Calu3 (cell line): ENCODE measurements at regions not wholly inside any gene's neighbourhood (a gene's known extent, or its start where the extent isn't known, plus 50 kb on each side); places are given as distances from the start of the nearest gene placed in this dataset.

Source experiments
- BruUV-seq: library from RNA; stranded (reverse); fragments of 400-500 nt; replicated peaks from 2 replicates; lab custom pipeline; 2021; lab: Mats Ljungman, UMichigan
- CTCF ChIA-PET: fragments of 300-600 bp; sonication (Branson Sonifier 250); formaldehyde crosslinking; loops from one replicate; lab custom pipeline; 2022; ENCODE audit warnings: antibody characterized with exemption; lab: Charles Lee
- DNase-seq: peaks from one replicate; pipeline ENCODE4 v3.0.0; 2022
- H3K27ac Mint-ChIP-seq: one replicate; pipeline ENCODE4 v1.8.0; 2022; ENCODE audit warnings: mixed read lengths; ENCODE audit not compliant: unreplicated experiment
- H3K27me3 Mint-ChIP-seq: one replicate; pipeline ENCODE4 v1.8.0; 2022; ENCODE audit warnings: mixed read lengths; ENCODE audit not compliant: unreplicated experiment
- H3K36me3 Mint-ChIP-seq: one replicate; pipeline ENCODE4 v1.8.0; 2022; ENCODE audit warnings: mild to moderate bottlenecking, moderate library complexity, mixed read lengths; ENCODE audit not compliant: insufficient read depth, unreplicated experiment
- H3K4me1 Mint-ChIP-seq: one replicate; pipeline ENCODE4 v1.8.0; 2022; ENCODE audit warnings: mild to moderate bottlenecking, low read depth, mixed read lengths; ENCODE audit not compliant: unreplicated experiment
- H3K4me3 Mint-ChIP-seq: one replicate; pipeline ENCODE4 v1.8.0; 2022; ENCODE audit warnings: mild to moderate bottlenecking, low read depth, moderate library complexity, mixed read lengths; ENCODE audit not compliant: unreplicated experiment
- H3K9me3 Mint-ChIP-seq: one replicate; pipeline ENCODE4 v1.8.0; 2022; ENCODE audit warnings: low read depth, mixed read lengths; ENCODE audit not compliant: unreplicated experiment
- intact Hi-C: fragments of 100-400 bp; cut with micrococcal nuclease; formaldehyde crosslinking; loops from one replicate; pipeline ENCODE4 v1.10.0; 2022; ENCODE audit not compliant: unreplicated experiment
- TF ChIP-seq, protein P1 (sequence below): fragments of 200-600 bp; IDR thresholded peaks from one replicate; pipeline ENCODE4 v1.8.0; 2022; ENCODE audit warnings: antibody characterized with exemption; ENCODE audit not compliant: unreplicated experiment

- Mint-ChIP-seq H3K4me3 (no peak overlapping the region), H3K4me1 (no peaks in the 10 kb centered on the region), H3K9me3 (no peaks in the 10 kb centered on the region), H3K36me3 (peaks cover 15% of the 10 kb centered on the region), H3K27me3 (no peaks in the 10 kb centered on the region), H3K27ac (no peak overlapping the region)
- TF ChIP-seq, protein P1, sequence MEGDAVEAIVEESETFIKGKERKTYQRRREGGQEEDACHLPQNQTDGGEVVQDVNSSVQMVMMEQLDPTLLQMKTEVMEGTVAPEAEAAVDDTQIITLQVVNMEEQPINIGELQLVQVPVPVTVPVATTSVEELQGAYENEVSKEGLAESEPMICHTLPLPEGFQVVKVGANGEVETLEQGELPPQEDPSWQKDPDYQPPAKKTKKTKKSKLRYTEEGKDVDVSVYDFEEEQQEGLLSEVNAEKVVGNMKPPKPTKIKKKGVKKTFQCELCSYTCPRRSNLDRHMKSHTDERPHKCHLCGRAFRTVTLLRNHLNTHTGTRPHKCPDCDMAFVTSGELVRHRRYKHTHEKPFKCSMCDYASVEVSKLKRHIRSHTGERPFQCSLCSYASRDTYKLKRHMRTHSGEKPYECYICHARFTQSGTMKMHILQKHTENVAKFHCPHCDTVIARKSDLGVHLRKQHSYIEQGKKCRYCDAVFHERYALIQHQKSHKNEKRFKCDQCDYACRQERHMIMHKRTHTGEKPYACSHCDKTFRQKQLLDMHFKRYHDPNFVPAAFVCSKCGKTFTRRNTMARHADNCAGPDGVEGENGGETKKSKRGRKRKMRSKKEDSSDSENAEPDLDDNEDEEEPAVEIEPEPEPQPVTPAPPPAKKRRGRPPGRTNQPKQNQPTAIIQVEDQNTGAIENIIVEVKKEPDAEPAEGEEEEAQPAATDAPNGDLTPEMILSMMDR = no peak
- intact Hi-C loops = no loop called here
- DNase-seq = no peak
- BruUV-seq = no TSS peak
- CTCF ChIA-PET = no interaction called here
Measured at GRCh38 chr7:149552799-149553198, 55.2 kb upstream of the ZNF746 start.
